B cell (primary cell): ENCODE measurements at regions not wholly inside any gene's neighbourhood (a gene's known extent, or its start where the extent isn't known, plus 50 kb on each side); places are given as distances from the start of the nearest gene placed in this dataset.

Source experiments
- EZH2 ChIP-seq: IDR thresholded peaks from 2 replicates; pipeline ENCODE4 v1.6.1; 2012; ENCODE audit warnings: borderline replicate concordance, low read depth, mild to moderate bottlenecking, moderate library complexity, low read length; ENCODE audit not compliant: insufficient read depth, poor library complexity, severe bottlenecking
- TF ChIP-seq, protein P1 (sequence below): fragments of 200-600 bp; IDR thresholded peaks from one replicate; pipeline ENCODE4 v1.8.0; 2022; ENCODE audit warnings: antibody characterized with exemption, mild to moderate bottlenecking

DNA sequence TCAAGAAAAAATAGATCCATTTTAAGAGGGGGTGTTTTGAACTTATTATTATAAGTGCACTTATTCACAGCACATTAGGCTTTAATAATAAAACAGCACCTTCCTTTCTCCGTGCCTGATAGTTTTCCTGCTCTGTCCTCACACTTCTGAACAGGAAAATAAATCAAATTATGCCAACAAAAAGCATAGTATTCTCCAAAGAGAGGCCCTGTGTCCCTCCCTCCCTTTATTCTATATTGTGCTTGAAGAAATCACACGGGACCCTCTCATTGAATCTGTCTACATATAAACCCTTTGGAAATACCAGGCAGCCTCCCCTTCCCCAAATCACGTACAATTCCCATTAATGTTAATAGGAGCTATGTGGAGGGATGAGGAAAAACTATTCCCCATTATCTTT, 462.9 kb upstream of the NRSN1 start:
- TF ChIP-seq, protein P1, sequence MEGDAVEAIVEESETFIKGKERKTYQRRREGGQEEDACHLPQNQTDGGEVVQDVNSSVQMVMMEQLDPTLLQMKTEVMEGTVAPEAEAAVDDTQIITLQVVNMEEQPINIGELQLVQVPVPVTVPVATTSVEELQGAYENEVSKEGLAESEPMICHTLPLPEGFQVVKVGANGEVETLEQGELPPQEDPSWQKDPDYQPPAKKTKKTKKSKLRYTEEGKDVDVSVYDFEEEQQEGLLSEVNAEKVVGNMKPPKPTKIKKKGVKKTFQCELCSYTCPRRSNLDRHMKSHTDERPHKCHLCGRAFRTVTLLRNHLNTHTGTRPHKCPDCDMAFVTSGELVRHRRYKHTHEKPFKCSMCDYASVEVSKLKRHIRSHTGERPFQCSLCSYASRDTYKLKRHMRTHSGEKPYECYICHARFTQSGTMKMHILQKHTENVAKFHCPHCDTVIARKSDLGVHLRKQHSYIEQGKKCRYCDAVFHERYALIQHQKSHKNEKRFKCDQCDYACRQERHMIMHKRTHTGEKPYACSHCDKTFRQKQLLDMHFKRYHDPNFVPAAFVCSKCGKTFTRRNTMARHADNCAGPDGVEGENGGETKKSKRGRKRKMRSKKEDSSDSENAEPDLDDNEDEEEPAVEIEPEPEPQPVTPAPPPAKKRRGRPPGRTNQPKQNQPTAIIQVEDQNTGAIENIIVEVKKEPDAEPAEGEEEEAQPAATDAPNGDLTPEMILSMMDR, result no peak
- no peak for TF ChIP-seq EZH2
